CD4-positive, alpha-beta T cell treated with Interleukin-15 for 4 hours (primary cell): ENCODE measurements at regions not wholly inside any gene's neighbourhood (a gene's known extent, or its start where the extent isn't known, plus 50 kb on each side); places are given as distances from the start of the nearest gene placed in this dataset.

Experiments
- DNase-seq: peaks from one replicate; pipeline ENCODE4 v3.0.0-alpha.2; 2020; ENCODE audit warnings: low spot score

DNA sequence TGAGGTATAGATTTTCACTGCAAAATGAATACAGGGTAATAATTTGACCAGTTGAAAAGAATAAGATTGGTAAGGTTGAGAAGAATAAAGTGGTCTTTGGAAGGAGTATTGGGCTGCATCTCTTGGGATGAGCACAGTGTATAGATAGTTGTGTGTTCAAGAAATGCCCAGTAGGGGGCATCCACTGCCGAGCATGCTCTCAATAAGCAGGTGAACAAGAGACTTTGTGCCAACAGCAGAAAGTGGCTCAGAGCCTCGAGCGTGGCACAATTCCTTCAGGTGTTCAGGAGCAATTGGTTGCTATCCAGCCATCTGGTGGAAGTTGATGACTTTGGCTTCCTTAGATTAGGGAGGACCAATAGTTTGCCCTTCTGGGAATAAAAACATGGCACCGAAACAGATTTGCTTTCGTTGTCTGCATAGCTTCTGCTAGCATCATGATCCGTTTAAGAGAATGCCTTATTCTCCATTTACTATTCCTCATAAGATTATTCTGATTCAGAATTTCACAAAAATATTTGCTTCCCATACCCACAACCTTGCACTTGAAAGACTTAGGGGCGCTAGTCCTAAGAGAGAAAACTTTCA is 258.1 kb upstream of the NEIL3 start:
- DNase-seq = peak; percentile 14

DNA sequence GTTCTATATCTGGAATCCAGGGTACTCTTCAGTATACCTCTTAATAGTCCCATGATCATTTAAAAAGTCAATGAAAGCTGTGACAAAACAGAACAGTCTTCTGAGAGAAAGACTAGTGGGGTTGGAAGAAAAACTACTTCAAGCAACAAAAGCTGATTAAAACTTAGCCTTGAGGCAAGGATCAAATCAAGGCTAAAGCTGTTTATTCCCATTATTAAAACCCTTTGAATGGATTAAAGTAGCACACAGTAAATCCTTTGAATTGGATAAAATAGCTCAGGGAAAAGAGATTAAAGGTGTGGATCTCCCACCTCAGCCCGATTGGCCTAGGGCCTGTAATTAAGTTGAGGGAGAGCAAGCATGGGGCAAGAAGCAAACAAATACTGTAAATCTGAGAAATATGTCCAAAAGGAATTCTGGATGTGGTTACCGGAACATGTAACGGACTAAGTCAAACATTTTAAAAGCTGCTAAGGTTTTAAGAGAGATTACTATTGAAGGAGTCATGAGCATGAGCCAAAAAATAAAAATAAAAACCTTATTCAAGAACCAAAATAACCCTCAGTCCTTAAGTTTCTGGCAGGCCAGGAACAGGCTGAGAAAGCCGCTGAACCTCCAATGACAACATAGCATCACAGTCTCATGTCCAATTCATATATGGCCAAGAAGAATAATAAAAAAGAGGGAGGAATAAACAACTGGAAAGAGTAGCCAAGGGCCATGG is 257.3 kb upstream of the NEIL3 start:
- no peak for DNase-seq

DNA sequence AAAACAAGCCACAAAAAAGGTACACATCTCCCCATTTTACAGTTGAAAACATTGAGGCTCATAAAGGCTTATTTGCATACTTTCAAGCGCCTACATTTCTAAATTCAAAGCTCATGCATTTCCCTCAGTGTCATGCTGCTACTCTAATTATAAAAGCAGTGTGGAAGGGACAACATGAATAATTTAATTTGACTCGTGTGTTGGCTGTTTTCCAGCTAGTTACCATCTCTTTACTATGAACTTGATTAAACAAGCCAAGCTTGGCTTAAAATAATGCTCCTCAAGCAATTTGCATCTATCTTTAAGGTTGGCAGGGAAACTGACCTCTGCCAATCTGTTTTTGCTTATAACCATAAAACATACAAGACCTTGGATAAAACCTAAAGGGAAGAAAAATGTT is 252.5 kb upstream of the NEIL3 start:
- no peak for DNase-seq

DNA sequence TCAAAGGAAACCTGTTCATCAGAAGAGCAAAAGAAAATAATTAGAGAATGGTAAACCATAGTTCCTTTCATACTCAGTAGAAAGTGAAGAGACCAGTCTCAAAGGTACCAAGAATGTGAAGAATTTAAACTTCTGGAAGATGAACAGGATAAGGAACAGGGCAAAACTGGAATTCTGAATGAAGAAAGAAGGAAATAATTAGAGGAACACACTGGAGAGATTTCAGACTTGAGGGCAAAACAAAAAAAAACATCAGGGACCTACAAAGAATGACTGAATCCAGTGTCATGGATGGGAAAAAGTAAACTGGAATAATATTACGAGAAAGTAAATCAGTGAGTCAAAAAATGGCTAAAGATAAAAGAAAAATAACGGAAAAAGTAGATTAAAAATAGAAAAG is 245.6 kb upstream of the NEIL3 start:
- DNase-seq = no peak

DNA sequence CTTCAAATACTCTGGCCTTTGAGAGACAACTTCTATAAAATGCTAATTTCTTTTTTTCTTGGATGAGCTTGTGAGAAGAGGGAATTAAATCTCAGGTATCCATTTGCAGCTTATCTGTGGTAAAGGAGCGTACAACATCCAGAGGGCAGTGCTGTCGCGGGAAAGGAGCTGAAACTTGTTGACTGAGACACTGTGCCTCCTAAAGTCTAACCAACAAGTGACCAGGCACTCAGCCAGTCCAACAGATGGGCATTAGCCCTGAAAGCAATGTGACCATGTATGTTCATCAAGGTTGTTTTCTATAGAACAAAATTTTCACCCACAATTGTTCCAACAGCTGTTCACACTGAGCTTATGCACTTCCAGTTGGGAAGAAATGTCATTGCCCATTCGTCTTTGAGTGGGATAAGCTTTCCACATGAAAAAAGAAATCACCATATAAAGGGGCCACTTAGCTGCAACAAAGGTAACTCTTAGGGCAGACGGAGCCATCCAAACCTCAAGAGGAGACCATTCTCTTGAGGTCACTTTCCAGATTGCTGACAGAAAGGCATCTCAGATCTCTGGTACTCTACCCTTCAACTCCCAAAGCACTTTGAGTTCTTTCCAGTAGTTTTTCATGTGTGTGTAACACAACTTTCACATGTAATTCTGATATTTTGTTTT is 244.8 kb upstream of the NEIL3 start:
- no peak for DNase-seq

DNA sequence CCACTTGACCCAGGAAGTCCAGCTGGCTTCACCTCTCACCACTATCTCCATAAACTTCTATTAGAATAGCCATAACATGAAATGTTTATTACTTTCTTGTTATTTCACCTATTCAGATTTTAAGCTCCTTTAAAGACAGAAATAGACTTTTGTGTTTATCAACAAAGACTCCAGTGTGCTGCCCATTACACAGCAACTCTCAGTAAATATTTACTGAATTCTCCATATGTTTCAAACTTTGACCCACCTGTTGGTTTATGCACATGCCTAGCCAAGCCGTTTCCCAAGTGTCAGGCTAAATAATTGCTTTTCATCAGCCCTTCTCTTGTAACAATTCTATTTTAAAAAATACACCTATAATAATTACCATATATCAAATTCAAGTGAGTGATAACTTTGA is 242.9 kb upstream of the NEIL3 start:
- no peak for DNase-seq

DNA sequence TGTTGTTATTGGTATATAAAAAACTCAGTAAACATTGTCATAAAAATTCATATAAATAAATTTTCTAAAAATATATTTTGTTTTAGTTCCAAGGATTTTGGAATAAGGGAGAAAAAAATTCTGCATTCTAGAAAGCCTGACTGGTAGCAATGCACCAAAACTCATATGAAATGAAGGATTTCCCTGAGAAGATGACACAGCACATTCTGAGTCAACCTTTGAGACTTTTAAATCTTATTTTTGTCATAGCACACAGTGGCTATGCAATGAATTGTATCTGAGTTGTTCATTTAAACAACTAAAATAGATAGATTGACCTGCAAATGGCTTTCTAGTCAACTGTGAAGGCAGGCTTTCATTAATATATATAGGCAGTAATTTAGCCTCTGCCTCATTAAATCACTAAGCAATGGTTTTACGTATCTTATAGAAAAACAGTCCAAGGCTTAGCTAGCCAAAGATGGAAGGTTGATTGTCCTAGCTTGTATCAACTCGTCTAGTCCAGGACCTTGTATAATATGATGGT is 239.1 kb upstream of the NEIL3 start:
- DNase-seq = no peak

DNA sequence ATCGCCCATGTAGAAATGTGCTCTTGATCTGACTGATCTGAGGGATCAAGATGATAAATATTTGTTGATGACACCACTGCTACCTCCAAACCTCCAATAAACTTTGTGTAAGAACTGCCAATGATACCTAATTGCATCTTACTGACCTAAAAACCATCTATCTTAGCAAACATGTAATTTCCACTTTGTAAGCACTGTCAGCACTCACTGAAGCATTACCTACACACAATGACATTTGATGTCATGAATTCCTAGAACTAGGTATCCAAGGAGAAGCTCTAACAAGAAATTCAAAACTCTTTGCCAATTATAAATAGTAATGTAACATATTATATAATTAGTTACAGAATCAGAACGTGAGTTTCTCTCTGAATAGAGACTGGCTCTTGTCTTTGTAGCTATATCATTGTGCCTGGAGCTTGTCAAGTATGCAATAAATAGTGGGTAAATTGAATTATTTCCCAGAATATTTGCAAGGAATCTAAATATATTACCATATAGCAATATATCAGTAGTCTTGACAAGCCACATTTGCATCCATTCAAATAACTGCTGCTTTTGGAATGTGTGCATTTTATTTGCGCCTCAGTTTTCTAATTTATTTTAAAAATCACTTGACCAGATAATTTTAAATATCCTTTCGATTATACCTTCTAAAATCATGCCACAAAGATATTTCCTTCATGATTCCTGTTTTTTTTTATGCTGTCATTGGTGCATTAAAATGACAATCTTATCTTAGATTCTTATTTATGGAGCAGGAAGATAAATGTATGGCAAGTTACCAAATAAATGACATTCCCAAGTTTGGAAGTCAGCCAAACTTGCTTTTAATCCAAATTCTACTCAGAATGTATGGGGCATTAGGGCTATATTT is 232.3 kb upstream of the NEIL3 start:
- no peak for DNase-seq

DNA sequence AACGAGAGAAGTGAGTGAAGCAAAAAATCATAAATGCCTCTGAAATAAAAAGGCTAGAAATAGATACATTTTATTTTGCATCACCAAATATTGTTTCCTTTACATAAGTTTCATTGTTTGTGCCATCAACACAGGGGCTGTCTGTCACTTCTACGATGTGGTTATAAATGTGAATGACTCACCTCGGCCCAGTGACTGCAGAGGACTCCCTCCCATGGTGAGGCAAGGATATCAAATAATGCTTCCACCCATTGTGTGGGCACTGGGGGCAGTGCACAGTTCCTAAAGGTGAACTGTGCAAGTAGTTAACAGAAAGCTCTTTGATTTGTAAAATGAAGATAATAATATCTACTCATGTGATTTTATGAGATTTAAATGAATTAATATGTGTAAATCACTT is 230.3 kb upstream of the NEIL3 start:
- no peak for DNase-seq

DNA sequence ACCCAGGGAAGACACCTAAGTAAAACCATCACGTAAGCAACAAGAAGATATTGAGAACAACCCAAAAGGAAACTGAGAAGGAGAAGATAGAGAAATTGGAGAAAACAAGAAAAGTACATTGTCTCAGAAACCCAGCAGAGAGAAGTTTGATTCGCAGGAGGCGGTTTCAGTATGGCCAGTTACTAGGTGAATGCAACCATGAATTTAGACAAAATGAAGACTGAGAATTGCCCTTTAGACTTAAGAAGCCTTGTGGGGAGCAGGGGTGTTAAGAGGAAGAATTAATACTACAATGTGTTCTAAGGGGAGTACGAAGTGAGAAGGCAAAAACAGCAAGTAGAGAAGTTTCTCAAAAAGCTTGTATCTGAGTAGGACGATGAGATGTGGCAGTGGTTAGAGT is 229.3 kb upstream of the NEIL3 start:
- DNase-seq = no peak

DNA sequence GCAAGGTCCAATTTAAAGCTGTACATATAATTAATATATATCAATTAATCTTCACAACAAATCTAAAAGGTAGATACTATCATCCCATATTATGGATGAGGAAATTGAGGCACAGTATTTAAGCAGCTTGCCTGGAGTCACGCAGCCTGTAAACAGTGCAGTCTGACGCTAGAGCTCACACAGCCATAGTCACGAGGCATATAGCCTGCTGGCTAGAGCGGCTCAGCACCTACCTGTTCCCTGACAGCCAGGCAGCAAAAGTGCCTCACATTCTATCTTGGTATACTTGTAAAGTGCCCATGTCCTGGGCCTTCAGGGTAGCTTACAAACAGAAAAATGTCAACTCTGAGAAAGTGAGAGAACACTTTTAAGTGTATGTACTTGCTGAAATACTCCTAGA is 222.6 kb upstream of the NEIL3 start:
- DNase-seq = no peak

DNA sequence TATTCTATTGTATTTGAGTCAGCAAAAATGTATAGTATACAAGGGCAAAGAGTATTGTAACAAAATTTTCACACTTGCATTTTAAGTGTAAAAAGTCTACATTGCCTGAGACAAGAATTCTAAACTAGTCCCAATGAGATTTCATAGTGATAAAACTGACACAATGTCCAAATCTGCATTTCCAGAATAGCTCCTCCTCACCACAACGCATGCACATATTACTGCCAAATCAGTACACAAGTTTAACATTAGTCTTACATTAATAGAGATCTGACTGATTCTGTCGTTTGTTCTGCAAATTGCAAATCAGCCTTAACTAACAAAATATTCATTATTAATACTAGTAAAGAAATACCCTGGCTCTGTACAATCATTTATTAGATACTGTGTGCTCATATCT is 222.2 kb upstream of the NEIL3 start:
- no peak for DNase-seq

DNA sequence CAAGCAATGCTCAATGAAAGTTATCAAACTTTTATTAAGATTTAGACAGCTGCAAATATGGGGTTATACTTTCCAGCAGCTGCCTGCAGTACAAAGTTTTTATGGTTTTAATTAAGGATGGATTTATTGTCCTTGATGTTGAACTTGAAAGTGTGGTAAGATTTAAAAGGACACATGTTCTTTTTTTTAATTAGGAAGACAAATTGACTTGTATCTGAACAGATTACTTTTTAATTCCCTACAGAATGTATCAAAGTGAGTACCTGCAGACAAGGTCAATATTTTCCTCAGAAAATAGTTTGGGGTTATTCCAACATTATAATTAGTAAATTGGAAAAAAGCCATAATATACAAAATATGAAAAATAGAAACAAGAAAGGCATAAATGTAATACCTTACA is 218.2 kb upstream of the NEIL3 start:
- DNase-seq = no peak

DNA sequence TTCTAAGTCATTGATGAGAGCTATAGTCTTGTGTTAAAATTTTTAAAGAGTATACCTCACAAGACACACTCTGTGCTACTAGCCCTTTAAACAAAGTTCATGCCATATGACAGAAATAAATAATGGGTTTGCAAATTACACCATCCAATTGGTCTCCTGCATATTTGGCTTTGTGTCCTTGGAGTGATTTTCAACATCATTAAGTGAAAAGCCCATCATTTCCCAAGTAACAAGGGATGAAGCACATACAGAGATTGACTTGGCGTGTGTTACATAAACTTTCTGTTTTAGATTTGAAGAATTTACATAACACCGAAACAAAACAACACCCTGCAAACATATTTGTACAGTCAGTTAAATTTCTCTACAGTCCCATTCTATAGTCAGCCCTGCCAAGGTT is 216.9 kb upstream of the NEIL3 start:
- DNase-seq = no peak

DNA sequence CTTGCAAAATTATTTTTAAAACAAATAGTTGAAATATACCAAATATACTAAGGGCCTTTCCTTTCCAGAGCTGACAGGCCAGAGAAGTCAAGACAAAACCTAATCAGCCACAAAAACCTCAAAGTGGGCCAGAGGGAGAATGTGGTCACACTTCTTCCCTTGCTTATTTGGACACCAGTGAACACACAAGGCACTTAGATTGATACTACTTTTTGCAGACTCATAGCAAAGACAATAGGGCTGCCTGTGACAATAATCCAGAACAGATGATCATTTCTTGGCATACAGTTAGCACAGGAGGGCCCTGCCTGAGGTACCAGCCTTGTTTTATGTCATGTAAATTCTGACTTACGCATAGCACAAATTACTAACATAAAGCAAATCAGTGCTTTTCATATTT is 215.7 kb upstream of the NEIL3 start:
- DNase-seq = no peak

DNA sequence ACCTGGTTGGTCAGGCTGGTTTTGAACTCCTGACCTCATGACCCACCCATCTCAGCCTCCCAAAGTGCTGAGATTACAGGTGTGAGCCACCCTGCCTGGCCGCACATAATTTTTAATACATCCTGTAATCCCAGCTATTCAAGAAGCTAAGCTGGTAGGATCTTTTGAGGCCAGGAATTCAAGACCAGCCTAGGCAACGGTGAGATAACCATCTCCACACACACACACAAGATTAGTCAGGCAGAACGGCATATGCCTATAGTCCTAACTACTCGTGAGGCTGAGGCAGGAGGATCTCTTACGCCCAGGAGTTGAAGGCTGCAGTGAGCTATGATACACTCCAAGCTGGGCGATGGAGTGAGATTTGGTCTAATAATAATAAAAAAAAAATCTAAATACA is 212.4 kb upstream of the NEIL3 start:
- no peak for DNase-seq

DNA sequence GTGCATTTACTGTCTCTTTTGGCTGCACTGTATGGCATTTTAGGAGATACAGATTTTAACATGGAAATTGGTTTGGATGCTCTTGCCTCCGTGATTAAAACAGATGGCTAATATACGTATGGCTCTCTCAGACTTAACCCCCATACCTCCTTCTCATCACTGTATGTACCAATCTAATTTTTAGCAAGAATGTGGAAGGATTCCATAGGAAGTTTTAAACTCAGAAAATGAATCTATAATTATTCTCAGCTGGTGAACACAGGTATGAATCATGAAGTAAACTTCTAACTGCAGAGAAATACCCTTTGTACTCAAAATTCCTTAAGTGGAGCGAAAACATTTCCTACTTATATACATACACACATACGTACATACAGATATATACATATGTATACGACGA is 210.5 kb upstream of the NEIL3 start:
- DNase-seq = no peak

DNA sequence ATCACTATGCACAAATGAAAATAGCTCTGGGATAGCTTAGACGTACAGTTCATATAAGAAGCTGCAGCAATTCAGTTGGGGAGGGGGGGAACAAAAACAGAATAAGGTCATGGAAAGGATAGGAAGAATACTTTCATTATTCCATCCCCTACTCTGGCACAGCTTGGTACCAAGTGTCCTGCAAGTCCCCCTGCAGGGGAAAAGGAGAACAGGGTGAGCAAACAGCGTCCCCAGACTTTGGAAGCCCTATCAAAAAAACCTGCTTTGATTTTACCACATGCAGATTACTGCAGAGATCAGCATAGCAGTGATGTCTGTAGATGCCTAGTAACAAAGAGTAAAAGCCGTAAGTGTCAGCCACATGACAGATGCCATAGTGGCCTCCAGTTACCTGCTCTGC is 209.4 kb upstream of the NEIL3 start:
- DNase-seq = no peak

DNA sequence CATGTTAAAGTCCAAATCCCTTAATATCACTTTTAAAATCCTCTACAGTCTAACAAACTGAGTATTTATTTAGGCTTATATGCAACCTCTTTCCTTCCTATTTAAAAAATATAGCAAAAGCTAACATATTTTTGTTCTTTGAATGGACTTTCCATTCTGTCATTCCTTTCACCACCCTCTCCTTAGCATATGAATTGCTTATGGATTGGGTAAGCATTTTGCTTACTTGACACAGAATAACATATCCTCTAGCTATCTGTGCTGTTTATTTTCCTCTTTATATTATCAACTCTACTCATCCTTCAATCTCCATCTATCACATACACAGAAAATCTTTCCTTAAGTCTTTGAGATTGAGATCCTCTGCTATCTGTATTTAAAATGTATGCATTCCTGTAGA is 206.1 kb upstream of the NEIL3 start:
- DNase-seq = no peak

DNA sequence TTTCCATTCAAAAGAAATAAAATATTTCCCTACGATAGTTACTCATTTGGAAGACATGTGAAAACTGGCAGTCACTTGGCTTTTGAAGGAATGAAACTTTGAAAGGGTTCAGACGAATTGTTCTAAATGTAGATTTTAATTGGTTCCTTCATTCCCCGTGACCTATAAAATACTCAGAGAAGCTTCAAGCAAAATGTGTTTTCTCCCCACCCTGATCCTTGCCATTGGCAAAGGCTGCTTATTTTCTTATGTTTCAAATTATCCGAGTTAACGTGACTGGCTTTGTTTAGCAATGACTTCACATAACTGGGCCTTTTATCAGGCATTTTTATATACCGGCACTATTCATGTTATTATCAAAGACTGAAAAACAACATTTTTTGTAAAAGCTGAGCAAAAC is 204.1 kb upstream of the NEIL3 start:
- no peak for DNase-seq

DNA sequence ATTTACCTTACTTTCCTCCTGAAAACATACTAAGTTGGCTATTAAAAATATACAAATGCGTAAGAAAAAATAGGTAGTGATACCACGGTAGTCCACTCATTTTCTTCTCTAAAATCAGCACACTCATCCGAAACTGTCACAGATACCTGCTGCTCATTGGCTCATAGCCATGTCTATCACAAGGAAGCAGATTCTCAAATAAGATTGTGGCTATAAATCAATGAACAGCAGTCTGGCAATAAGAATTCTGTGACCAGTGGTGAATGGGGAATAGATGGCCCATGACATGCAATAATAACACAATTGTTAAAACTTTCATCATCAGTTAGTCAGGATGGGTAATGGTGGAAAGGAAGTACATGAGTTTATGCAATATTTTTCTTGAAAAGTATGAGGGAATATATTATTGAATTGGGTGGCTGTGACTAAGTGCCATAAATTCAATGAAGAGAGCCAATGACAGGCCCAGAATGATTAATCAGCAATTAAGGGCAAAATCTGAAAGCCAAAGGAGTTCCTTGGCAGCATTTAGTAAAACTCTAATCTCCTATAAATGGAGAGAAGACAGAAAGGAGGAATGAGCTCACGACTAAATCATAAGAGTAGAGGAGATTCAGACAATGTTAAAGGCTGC is 202.3 kb upstream of the NEIL3 start:
- DNase-seq = no peak

DNA sequence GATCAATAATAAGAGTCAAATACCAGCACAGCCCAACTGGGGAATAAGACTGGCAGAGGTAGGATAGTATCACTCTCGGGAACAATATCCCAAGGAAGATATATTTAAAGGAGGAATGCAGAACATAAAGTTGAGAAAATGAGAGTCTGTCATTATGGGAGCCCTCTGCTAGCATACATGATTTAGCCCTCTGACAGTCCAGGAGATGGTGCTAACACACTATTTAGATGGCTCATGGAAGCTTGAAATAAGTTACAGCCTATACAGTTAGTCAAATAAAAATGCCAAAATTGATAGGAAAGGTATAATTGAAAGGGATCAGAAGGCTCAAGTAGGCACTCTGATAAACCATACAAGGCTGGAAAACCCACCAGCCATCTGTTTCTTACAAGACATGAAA is 201.0 kb upstream of the NEIL3 start:
- no peak for DNase-seq
